ENCODE measurements at regions not wholly inside any gene's neighbourhood (a gene's known extent, or its start where the extent isn't known, plus 50 kb on each side); places are given as distances from the start of the nearest gene placed in this dataset.

- DNase-seq, result peak; percentile 15
- 49 to 51% methylated on average over 2 of the region's 2 CpGs for WGBS, 2 experiments (ENCODE audit: low coverage in 1 of 2, low lambda C conversion rate in 2 of 2, missing lambda C conversion rate in 2 of 2)
- no peaks in the 10 kb centered on the region for H3K9me3 ChIP-seq (ENCODE audit: low read depth)
- H3K4me3 ChIP-seq, result no peak overlapping the region
- TF ChIP-seq EZH2 (IDR thresholded peaks at IDR 0.05; ENCODE audit: insufficient read depth, poor library complexity, severe bottlenecking) (no peak), EZH2phosphoT487 (IDR thresholded peaks at IDR 0.05; ENCODE audit: insufficient read depth, low read depth) (no peak)
- no peaks in the 10 kb centered on the region for H3K9me2 ChIP-seq (ENCODE audit: insufficient read depth)
- H3K9ac ChIP-seq, result no peak overlapping the region
- in situ Hi-C loops (cut with MboI), result no loop called here
- no peaks in the 10 kb centered on the region for H4K20me1 ChIP-seq (ENCODE audit: insufficient read depth)
- no peak overlapping the region for H3K27ac ChIP-seq
- H3K4me2 ChIP-seq (ENCODE audit: unreplicated experiment), result no peak overlapping the region
- no peaks in the 10 kb centered on the region for H3K36me3 ChIP-seq (ENCODE audit: low read depth)
- H3K79me2 ChIP-seq (ENCODE audit: insufficient read depth), result no peaks in the 10 kb centered on the region
- no peaks in the 10 kb centered on the region for H3F3A ChIP-seq (ENCODE audit: insufficient read depth)
- H3K4me1 ChIP-seq (ENCODE audit: insufficient read depth), result no peaks in the 10 kb centered on the region
- H3K27me3 ChIP-seq (replicated peaks; ENCODE audit: insufficient read depth), result no peaks in the 10 kb centered on the region
- H2AFZ ChIP-seq, result no peak overlapping the region
Measured at GRCh38 chr16:54422569-54422978, 136.0 kb upstream of the IRX3 start.

GRCh38 chr16:54422159-54422558 lies 135.6 kb upstream of the IRX3 start:
- H3K4me3 ChIP-seq, result no peak overlapping the region
- H3F3A ChIP-seq (ENCODE audit: insufficient read depth), result no peaks in the 10 kb centered on the region
- no peak for DNase-seq
- no peaks in the 10 kb centered on the region for H3K9me2 ChIP-seq (ENCODE audit: insufficient read depth)
- TF ChIP-seq EZH2 (IDR thresholded peaks at IDR 0.05; ENCODE audit: insufficient read depth, poor library complexity, severe bottlenecking), result no peak
- no peak for TF ChIP-seq EZH2phosphoT487 (IDR thresholded peaks at IDR 0.05; ENCODE audit: insufficient read depth, low read depth)
- no peak overlapping the region for H3K9ac ChIP-seq
- no peaks in the 10 kb centered on the region for H4K20me1 ChIP-seq (ENCODE audit: insufficient read depth)
- H2AFZ ChIP-seq, result no peak overlapping the region
- H3K9me3 ChIP-seq (ENCODE audit: low read depth), result no peaks in the 10 kb centered on the region
- H3K36me3 ChIP-seq (ENCODE audit: low read depth), result no peaks in the 10 kb centered on the region
- no peaks in the 10 kb centered on the region for H3K27me3 ChIP-seq (replicated peaks; ENCODE audit: insufficient read depth)
- H3K27ac ChIP-seq, result no peak overlapping the region
- WGBS, 2 experiments (ENCODE audit: low coverage in 1 of 2, low lambda C conversion rate in 2 of 2, missing lambda C conversion rate in 2 of 2), result 70 to 78% methylated on average over 3 of the region's 3 CpGs
- H3K79me2 ChIP-seq (ENCODE audit: insufficient read depth), result no peaks in the 10 kb centered on the region
- no peaks in the 10 kb centered on the region for H3K4me1 ChIP-seq (ENCODE audit: insufficient read depth)
- H3K4me2 ChIP-seq (ENCODE audit: unreplicated experiment), result no peak overlapping the region
- in situ Hi-C loops (cut with MboI), result no loop called here

- H3K4me1 ChIP-seq (ENCODE audit: insufficient read depth), result no peaks in the 10 kb centered on the region
- TF ChIP-seq EZH2 (IDR thresholded peaks at IDR 0.05; ENCODE audit: insufficient read depth, poor library complexity, severe bottlenecking) (no peak), EZH2phosphoT487 (IDR thresholded peaks at IDR 0.05; ENCODE audit: insufficient read depth, low read depth) (no peak)
- H3K9me2 ChIP-seq (ENCODE audit: insufficient read depth), result no peaks in the 10 kb centered on the region
- WGBS, 2 experiments (ENCODE audit: low coverage in 1 of 2, low lambda C conversion rate in 2 of 2, missing lambda C conversion rate in 2 of 2), result 100% methylated on average over 1 of the region's 1 CpG
- H3K9ac ChIP-seq, result no peak overlapping the region
- no peaks in the 10 kb centered on the region for H3K36me3 ChIP-seq (ENCODE audit: low read depth)
- H3K27ac ChIP-seq, result no peak overlapping the region
- H3K9me3 ChIP-seq (ENCODE audit: low read depth), result no peaks in the 10 kb centered on the region
- in situ Hi-C loops (cut with MboI), result no loop called here
- H3F3A ChIP-seq (ENCODE audit: insufficient read depth), result no peaks in the 10 kb centered on the region
- H4K20me1 ChIP-seq (ENCODE audit: insufficient read depth), result no peaks in the 10 kb centered on the region
- H3K4me2 ChIP-seq (ENCODE audit: unreplicated experiment), result no peak overlapping the region
- no peaks in the 10 kb centered on the region for H3K79me2 ChIP-seq (ENCODE audit: insufficient read depth)
- H3K27me3 ChIP-seq (replicated peaks; ENCODE audit: insufficient read depth), result no peaks in the 10 kb centered on the region
- DNase-seq, result no peak
- no peak overlapping the region for H2AFZ ChIP-seq
- H3K4me3 ChIP-seq, result no peak overlapping the region
Measured at GRCh38 chr16:54421220-54421619, 134.6 kb upstream of the IRX3 start.

- H3K36me3 ChIP-seq (ENCODE audit: low read depth), result no peaks in the 10 kb centered on the region
- H3K4me2 ChIP-seq (ENCODE audit: unreplicated experiment), result no peak overlapping the region
- no peaks in the 10 kb centered on the region for H3K9me3 ChIP-seq (ENCODE audit: low read depth)
- no peaks in the 10 kb centered on the region for H3K27me3 ChIP-seq (replicated peaks; ENCODE audit: insufficient read depth)
- 77 to 87% methylated on average over 3 of the region's 3 CpGs for WGBS, 2 experiments (ENCODE audit: low coverage in 1 of 2, low lambda C conversion rate in 2 of 2, missing lambda C conversion rate in 2 of 2)
- no peak for DNase-seq
- no peaks in the 10 kb centered on the region for H3K9me2 ChIP-seq (ENCODE audit: insufficient read depth)
- H3K79me2 ChIP-seq (ENCODE audit: insufficient read depth), result no peaks in the 10 kb centered on the region
- no peak overlapping the region for H2AFZ ChIP-seq
- H3F3A ChIP-seq (ENCODE audit: insufficient read depth), result no peaks in the 10 kb centered on the region
- no peaks in the 10 kb centered on the region for H3K4me1 ChIP-seq (ENCODE audit: insufficient read depth)
- H3K27ac ChIP-seq, result no peak overlapping the region
- no peaks in the 10 kb centered on the region for H4K20me1 ChIP-seq (ENCODE audit: insufficient read depth)
- TF ChIP-seq EZH2 (IDR thresholded peaks at IDR 0.05; ENCODE audit: insufficient read depth, poor library complexity, severe bottlenecking) (no peak), EZH2phosphoT487 (IDR thresholded peaks at IDR 0.05; ENCODE audit: insufficient read depth, low read depth) (no peak)
- in situ Hi-C loops (cut with MboI), result no loop called here
- H3K4me3 ChIP-seq, result no peak overlapping the region
- H3K9ac ChIP-seq, result no peak overlapping the region
Measured at GRCh38 chr16:54418903-54419302, 132.3 kb upstream of the IRX3 start.

- H3F3A ChIP-seq (ENCODE audit: insufficient read depth), result no peaks in the 10 kb centered on the region
- H3K9ac ChIP-seq, result no peak overlapping the region
- no peaks in the 10 kb centered on the region for H3K9me2 ChIP-seq (ENCODE audit: insufficient read depth)
- in situ Hi-C loops (cut with MboI), result no loop called here
- H3K4me2 ChIP-seq (ENCODE audit: unreplicated experiment), result no peak overlapping the region
- H3K4me3 ChIP-seq, result no peak overlapping the region
- no peak for TF ChIP-seq EZH2phosphoT487 (IDR thresholded peaks at IDR 0.05; ENCODE audit: insufficient read depth, low read depth)
- no peak for TF ChIP-seq EZH2 (IDR thresholded peaks at IDR 0.05; ENCODE audit: insufficient read depth, poor library complexity, severe bottlenecking)
- 90 to 94% methylated on average over 2 of the region's 2 CpGs for WGBS, 2 experiments (ENCODE audit: low coverage in 1 of 2, low lambda C conversion rate in 2 of 2, missing lambda C conversion rate in 2 of 2)
- H4K20me1 ChIP-seq (ENCODE audit: insufficient read depth), result no peaks in the 10 kb centered on the region
- no peak overlapping the region for H3K27ac ChIP-seq
- H3K9me3 ChIP-seq (ENCODE audit: low read depth), result no peaks in the 10 kb centered on the region
- no peaks in the 10 kb centered on the region for H3K79me2 ChIP-seq (ENCODE audit: insufficient read depth)
- no peaks in the 10 kb centered on the region for H3K27me3 ChIP-seq (replicated peaks; ENCODE audit: insufficient read depth)
- DNase-seq, result no peak
- H2AFZ ChIP-seq, result no peak overlapping the region
- no peaks in the 10 kb centered on the region for H3K36me3 ChIP-seq (ENCODE audit: low read depth)
- no peaks in the 10 kb centered on the region for H3K4me1 ChIP-seq (ENCODE audit: insufficient read depth)
Measured at GRCh38 chr16:54417384-54417783, 130.8 kb upstream of the IRX3 start.

All from GM23248 (cell line).